ENCODE measurements at regions not wholly inside any gene's neighbourhood (a gene's known extent, or its start where the extent isn't known, plus 50 kb on each side); places are given as distances from the start of the nearest gene placed in this dataset.

GRCh38 chr4:41478518-41478917 lies 59.4 kb upstream of the LIMCH1 start:
- no peak overlapping the region for H3K4me3 ChIP-seq (replicated peaks; ENCODE audit: low read depth, low read length)
- no peak for TF ChIP-seq CTCF (IDR thresholded peaks at IDR 0.05; ENCODE audit: low read length, missing control alignments)
- no peak for DNase-seq (ENCODE audit: low read depth)

DNA sequence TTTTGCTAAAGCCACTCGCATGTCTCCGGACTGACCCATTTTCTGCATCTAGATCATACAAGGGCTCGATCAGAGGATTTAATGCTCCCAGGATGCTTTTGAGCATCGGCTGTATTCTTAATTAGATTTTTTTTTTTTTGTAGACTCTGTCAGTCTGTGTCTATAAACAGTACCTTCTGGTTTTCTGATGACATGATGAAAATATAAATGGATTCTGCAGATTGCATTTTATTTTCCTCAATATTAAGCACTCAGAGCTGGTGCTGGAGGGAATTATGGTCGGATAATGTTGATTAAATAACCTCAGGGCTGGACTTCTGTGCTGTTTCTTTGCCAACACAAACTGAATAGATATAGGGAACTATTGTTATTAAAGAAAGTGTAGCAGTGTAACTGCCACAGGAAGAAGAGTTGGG lies 57.1 kb upstream of the LIMCH1 start:
- H3K4me3 ChIP-seq (replicated peaks; ENCODE audit: low read depth, low read length): no peak overlapping the region
- TF ChIP-seq CTCF (IDR thresholded peaks at IDR 0.05; ENCODE audit: low read length, missing control alignments): no peak
- DNase-seq (ENCODE audit: low read depth): no peak

DNA sequence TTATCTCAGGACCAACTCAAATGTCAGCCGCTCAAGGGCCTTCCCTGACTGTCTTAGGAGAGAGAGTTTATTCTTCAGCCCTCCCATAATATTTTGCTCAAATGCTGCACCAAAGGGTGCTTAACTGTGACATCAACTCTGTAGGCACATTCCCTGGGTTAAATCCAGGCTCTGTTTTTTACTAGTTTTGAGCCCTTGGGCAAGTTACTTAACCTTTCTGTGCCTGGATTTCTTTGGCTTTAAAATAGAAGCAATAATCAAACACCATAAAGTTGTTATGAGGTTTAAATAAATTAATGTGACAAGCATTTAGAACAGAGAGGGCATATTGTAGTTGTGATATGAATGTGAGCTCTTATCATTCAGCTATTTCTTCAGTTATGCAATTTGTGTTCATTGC lies 54.2 kb upstream of the LIMCH1 start:
- H3K4me3 ChIP-seq (replicated peaks; ENCODE audit: low read depth, low read length): no peak overlapping the region
- no peak for TF ChIP-seq CTCF (IDR thresholded peaks at IDR 0.05; ENCODE audit: low read length, missing control alignments)
- no peak for DNase-seq (ENCODE audit: low read depth)

GRCh38 chr4:41485041-41485440 lies 52.9 kb upstream of the LIMCH1 start:
- no peak overlapping the region for H3K4me3 ChIP-seq (replicated peaks; ENCODE audit: low read depth, low read length)
- no peak for DNase-seq (ENCODE audit: low read depth)
- TF ChIP-seq CTCF (IDR thresholded peaks at IDR 0.05; ENCODE audit: low read length, missing control alignments): no peak

- no peak overlapping the region for H3K4me3 ChIP-seq (replicated peaks; ENCODE audit: low read depth, low read length)
- DNase-seq (ENCODE audit: low read depth): no peak
- no peak for TF ChIP-seq CTCF (IDR thresholded peaks at IDR 0.05; ENCODE audit: low read length, missing control alignments)
Observed at GRCh38 chr4:41487868-41488440, 50.0 kb upstream of the LIMCH1 start.
